DND-41 (cell line): ENCODE measurements at regions not wholly inside any gene's neighbourhood (a gene's known extent, or its start where the extent isn't known, plus 50 kb on each side); places are given as distances from the start of the nearest gene placed in this dataset.

Experiments used
- ATAC-seq: fragments of 200-7000 bp; cut with Tn5 transposase; 3 replicates; pipeline ENCODE4 v1.9.1; 2021; ENCODE audit warnings: low read depth; ENCODE audit not compliant: insufficient read depth
- DNase-seq: peaks from one replicate; pipeline ENCODE4 v3.0.0-alpha.2; 2020
- H2AFZ ChIP-seq: 2 replicates; pipeline ENCODE4 v1.6.0; 2012; ENCODE audit warnings: low read depth, low read length
- H3K27ac ChIP-seq: 2 replicates; pipeline ENCODE4 v1.5.1; 2012; ENCODE audit warnings: low read length, inconsistent platforms
- H3K27me3 ChIP-seq: fragments of 200-600 bp; sonication (generic); 2 replicates; pipeline ENCODE4 v1.6.0; 2012; ENCODE audit warnings: low read length, mild to moderate bottlenecking, inconsistent platforms; ENCODE audit not compliant: insufficient read depth, poor library complexity
- H3K36me3 ChIP-seq: 2 replicates; pipeline ENCODE4 v1.5.1; 2012; ENCODE audit warnings: low read length, inconsistent platforms; ENCODE audit not compliant: insufficient read depth
- H3K4me1 ChIP-seq: 2 replicates; pipeline ENCODE4 v1.5.1; 2012; ENCODE audit warnings: mild to moderate bottlenecking, low read length; ENCODE audit not compliant: insufficient read depth
- H3K4me2 ChIP-seq: 2 replicates; pipeline ENCODE4 v1.6.0; 2012; ENCODE audit warnings: mild to moderate bottlenecking, moderate library complexity, low read length, inconsistent platforms; ENCODE audit not compliant: insufficient read depth
- H3K4me3 ChIP-seq, 2 experiments: fragments of 200-600 bp in 1 of 2; shearing (Covaris generic) in 1 of 2; 2 replicates each; pipeline ENCODE4 v1.5.1; 2012 to 2016; ENCODE audit warnings: inconsistent platforms in 2 of 2, low read length in 2 of 2, mild to moderate bottlenecking in 2 of 2, low read depth in 1 of 2, moderate library complexity in 1 of 2
- H3K79me2 ChIP-seq: 2 replicates; pipeline ENCODE4 v1.6.0; 2012; ENCODE audit warnings: low read length, inconsistent platforms; ENCODE audit not compliant: insufficient read depth
- H3K9ac ChIP-seq: 2 replicates; pipeline ENCODE4 v1.6.0; 2012; ENCODE audit warnings: low read depth, mild to moderate bottlenecking, inconsistent platforms, low read length, moderate library complexity
- H3K9me3 ChIP-seq: 2 replicates; pipeline ENCODE4 v1.5.1; 2012; ENCODE audit warnings: low read length, moderate library complexity, mild to moderate bottlenecking, inconsistent platforms; ENCODE audit not compliant: insufficient read depth, severe bottlenecking
- H4K20me1 ChIP-seq: 2 replicates; pipeline ENCODE4 v1.6.0; 2012; ENCODE audit warnings: low read length; ENCODE audit not compliant: insufficient read depth
- EZH2 ChIP-seq: IDR thresholded peaks from 3 replicates; pipeline ENCODE4 v1.6.1; 2012; ENCODE audit warnings: borderline replicate concordance, low read depth, mild to moderate bottlenecking, moderate library complexity, low read length, inconsistent platforms; ENCODE audit not compliant: severe bottlenecking
- TF ChIP-seq, protein P1 (sequence below): IDR thresholded peaks from 2 replicates; pipeline ENCODE4 v1.5.1; 2012; ENCODE audit warnings: borderline replicate concordance, low read length, moderate library complexity, mild to moderate bottlenecking; ENCODE audit not compliant: poor library complexity, severe bottlenecking; ENCODE audit errors: extremely low read depth

DNA sequence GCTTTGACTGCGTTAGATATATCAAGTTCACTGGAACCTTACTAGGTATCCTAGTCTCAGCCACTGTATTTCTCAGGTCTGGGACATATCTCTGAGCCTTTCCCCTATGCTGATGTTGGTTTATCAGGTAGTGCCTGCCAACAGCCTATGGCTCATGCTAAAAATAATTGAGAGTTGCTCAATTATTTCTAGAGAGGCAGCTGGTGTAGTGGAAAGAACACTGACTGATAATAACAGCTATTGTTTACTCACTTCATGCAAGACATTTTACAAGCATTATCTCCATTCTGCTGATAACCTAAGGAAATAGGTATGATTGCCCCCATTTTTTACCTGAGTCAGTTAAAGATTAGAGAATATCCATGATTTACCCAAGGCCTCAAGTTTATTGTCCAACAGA lies 231.4 kb downstream of the LRRN1 start:
- TF ChIP-seq, protein P1, sequence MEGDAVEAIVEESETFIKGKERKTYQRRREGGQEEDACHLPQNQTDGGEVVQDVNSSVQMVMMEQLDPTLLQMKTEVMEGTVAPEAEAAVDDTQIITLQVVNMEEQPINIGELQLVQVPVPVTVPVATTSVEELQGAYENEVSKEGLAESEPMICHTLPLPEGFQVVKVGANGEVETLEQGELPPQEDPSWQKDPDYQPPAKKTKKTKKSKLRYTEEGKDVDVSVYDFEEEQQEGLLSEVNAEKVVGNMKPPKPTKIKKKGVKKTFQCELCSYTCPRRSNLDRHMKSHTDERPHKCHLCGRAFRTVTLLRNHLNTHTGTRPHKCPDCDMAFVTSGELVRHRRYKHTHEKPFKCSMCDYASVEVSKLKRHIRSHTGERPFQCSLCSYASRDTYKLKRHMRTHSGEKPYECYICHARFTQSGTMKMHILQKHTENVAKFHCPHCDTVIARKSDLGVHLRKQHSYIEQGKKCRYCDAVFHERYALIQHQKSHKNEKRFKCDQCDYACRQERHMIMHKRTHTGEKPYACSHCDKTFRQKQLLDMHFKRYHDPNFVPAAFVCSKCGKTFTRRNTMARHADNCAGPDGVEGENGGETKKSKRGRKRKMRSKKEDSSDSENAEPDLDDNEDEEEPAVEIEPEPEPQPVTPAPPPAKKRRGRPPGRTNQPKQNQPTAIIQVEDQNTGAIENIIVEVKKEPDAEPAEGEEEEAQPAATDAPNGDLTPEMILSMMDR = no peak
- TF ChIP-seq EZH2 = no peak
- Histone ChIP-seq H3K9ac (no peak overlapping the region), H3K79me2 (no peaks in the 10 kb centered on the region), H3K36me3 (no peaks in the 10 kb centered on the region), H4K20me1 (no peaks in the 10 kb centered on the region), H2AFZ (no peak overlapping the region), H3K27ac (no peak overlapping the region), H3K27me3 (no peaks in the 10 kb centered on the region), H3K9me3 (no peaks in the 10 kb centered on the region), H3K4me3 (no peak overlapping the region), H3K4me2 (no peak overlapping the region), H3K4me1 (no peaks in the 10 kb centered on the region)
- ATAC-seq (no peak), DNase-seq (no peak)

DNA sequence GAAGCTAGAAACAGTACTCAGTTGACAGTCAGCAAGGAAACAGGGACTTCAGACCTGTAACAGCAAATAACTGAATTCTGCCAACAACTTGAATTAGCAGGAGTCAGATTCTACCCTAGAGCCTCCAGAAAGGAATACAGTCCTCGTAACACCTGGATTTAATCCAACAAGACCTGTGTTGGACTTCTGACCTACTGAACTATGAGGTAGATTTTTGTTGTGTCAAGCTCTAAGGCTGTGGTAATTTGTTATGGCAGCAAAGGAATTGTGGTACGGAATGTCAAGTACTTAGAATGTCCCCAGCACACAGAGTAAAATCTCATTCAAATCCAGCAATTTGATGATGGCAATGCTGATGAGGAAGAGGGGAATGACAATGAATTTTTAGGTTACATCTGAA lies 234.1 kb downstream of the LRRN1 start:
- Histone ChIP-seq H3K4me1 (no peaks in the 10 kb centered on the region), H3K79me2 (no peaks in the 10 kb centered on the region), H3K27me3 (no peaks in the 10 kb centered on the region), H4K20me1 (no peaks in the 10 kb centered on the region), H3K9me3 (no peaks in the 10 kb centered on the region), H3K4me3 (no peak overlapping the region), H3K36me3 (no peaks in the 10 kb centered on the region), H2AFZ (no peak overlapping the region), H3K27ac (no peak overlapping the region), H3K9ac (no peak overlapping the region), H3K4me2 (no peak overlapping the region)
- ATAC-seq (no peak), DNase-seq (no peak)
- TF ChIP-seq, protein P1 = no peak
- TF ChIP-seq EZH2 = no peak

DNA sequence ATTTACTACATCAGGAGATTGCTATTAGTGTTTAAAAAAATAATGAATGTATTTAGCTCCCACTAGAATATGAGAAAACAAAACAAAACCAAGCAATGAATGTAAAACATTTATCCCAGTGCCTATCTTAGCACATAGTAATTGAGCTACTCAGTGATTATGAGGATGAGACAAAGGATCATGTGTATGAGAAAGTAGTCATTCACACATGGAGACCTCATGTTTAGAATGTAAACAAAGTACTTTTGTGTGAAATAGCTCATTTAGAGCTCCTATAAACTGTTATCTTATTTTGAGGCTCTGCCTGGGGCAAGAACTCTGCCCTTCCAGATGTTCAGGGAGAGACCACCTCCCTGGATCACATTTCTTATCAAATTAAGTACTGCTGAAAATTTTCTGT lies 236.8 kb downstream of the LRRN1 start:
- no peak overlapping the region for H3K4me2 ChIP-seq
- H2AFZ ChIP-seq = no peak overlapping the region
- no peak for ATAC-seq
- no peaks in the 10 kb centered on the region for H3K4me1 ChIP-seq
- H3K9ac ChIP-seq = no peak overlapping the region
- H3K9me3 ChIP-seq = no peaks in the 10 kb centered on the region
- H3K4me3 ChIP-seq = no peak overlapping the region
- no peaks in the 10 kb centered on the region for H3K79me2 ChIP-seq
- no peak for DNase-seq
- H3K27me3 ChIP-seq = no peaks in the 10 kb centered on the region
- no peaks in the 10 kb centered on the region for H3K36me3 ChIP-seq
- TF ChIP-seq, protein P1 = no peak
- TF ChIP-seq EZH2 = no peak
- no peak overlapping the region for H3K27ac ChIP-seq
- H4K20me1 ChIP-seq = no peaks in the 10 kb centered on the region

DNA sequence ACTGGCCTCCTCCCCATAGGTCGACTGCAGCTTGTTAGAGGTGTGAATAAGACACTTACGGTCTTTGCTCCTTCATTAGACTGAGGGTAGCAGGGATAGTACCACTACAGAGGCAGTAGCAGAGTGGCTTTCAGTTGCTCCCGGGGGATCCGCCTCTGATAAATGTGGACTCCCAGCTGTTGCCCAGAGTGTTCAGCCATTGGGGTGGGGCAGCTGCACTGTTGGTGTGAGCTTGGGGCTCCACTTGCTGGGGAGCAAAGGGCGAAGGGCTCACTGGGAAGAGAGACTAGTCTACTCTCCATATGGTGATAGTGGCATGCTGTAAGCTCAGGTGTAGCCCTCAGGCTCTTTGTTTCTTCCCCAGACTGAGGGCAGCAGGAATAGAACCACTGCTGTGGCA lies 239.1 kb downstream of the LRRN1 start:
- Histone ChIP-seq H4K20me1 (no peaks in the 10 kb centered on the region), H3K4me2 (no peak overlapping the region), H3K27ac (no peak overlapping the region), H3K27me3 (no peaks in the 10 kb centered on the region), H3K4me3 (no peak overlapping the region), H2AFZ (no peak overlapping the region), H3K36me3 (no peaks in the 10 kb centered on the region), H3K9me3 (no peaks in the 10 kb centered on the region), H3K79me2 (no peaks in the 10 kb centered on the region), H3K9ac (no peak overlapping the region), H3K4me1 (no peaks in the 10 kb centered on the region)
- ATAC-seq (no peak), DNase-seq (no peak)
- TF ChIP-seq, protein P1 = no peak
- no peak for TF ChIP-seq EZH2
